GM12864 (cell line): ENCODE measurements at regions not wholly inside any gene's neighbourhood (a gene's known extent, or its start where the extent isn't known, plus 50 kb on each side); places are given as distances from the start of the nearest gene placed in this dataset.

Source experiments
- DNase-seq: peaks from one replicate; pipeline ENCODE4 v3.0.0-alpha.2; 2011; ENCODE audit warnings: low read depth
- H3K4me3 ChIP-seq: 2 replicates; pipeline ENCODE4 v1.5.1; 2011; ENCODE audit warnings: mild to moderate bottlenecking, low read depth, low read length, control low read depth
- CTCF ChIP-seq: IDR thresholded peaks from 2 replicates; pipeline ENCODE4 v1.5.1; 2011; ENCODE audit warnings: low read depth, mild to moderate bottlenecking, moderate library complexity, low read length, control low read depth, inconsistent platforms; ENCODE audit errors: missing control alignments

- H3K4me3 ChIP-seq, result no peak overlapping the region
- TF ChIP-seq CTCF, result no peak
- DNase-seq, result no peak
Measured at GRCh38 chr12:123100882-123101281, 50.0 kb downstream of the PITPNM2 start.

- no peak for DNase-seq
- no peak for TF ChIP-seq CTCF
- no peak overlapping the region for H3K4me3 ChIP-seq
Measured at GRCh38 chr12:123100450-123100849, 50.4 kb downstream of the PITPNM2 start.

- no peak for DNase-seq
- no peak overlapping the region for H3K4me3 ChIP-seq
- no peak for TF ChIP-seq CTCF
Measured at GRCh38 chr12:123099560-123100192, 51.2 kb downstream of the PITPNM2 start.

DNA sequence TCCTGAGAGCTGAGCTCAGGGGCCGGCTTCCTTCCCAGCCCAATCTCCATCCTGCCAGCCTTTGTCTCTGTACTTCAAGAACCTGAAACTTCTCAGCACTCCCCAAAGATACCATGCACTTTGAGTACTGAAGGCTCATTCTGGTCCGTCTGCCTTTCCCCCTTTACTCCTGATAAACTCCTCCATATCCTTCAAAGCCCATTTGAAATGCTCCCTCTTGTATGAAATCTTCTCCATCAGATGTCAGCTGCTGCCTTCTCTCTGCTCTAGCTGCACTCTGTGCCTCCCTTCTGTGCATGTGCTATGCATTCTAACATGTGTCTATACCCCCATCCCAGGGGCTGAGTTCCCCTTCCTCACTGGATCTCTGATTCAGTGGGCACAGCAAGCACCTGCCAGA lies 52.1 kb downstream of the PITPNM2 start:
- TF ChIP-seq CTCF, result no peak
- DNase-seq, result no peak
- H3K4me3 ChIP-seq, result no peak overlapping the region

DNA sequence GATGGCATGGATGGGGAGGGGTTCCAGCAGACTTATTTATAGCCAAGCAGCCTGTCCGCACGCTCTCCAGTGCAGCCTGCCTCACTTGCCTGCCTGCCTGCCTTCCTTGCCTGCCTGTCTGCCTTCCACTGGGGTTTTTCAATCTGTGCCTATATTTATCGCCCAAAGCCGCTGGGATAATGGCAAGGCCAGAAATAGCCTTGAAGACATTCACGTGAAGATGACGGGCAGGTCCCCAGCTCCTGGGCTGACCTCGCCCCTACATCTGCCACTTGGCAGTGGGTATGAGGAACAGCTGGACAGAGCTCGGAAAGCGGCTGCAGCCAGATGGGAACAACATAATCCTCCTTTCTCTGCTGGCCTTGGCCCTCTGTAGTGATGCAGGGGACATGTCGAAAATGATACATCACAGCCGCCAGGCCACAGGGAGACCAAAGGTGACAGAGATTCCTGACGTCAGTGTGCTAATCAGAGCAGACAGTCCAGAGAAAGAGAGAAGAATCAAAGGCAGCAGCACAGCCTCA lies 53.3 kb downstream of the PITPNM2 start:
- TF ChIP-seq CTCF, result no peak
- DNase-seq, result no peak
- H3K4me3 ChIP-seq, result no peak overlapping the region

DNA sequence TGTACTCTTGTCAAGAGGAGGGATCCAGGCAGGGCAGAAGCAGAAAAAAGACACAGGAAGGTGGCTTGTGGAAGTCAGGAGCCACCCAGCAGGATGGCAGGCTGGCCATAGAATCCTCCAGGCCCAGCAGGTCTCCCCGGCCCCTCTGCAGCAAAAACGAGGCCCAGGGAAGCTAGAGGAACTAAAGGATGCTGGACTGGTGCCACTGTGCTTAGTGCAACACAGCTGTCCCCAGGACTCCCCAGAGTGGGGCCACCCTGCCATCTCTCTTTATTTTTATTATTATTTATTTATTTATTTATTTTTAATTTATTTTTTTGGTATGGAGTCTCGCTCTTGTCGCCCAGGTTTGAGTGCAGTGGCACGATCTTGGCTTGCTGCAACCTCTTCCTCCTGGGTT lies 54.1 kb downstream of the PITPNM2 start:
- H3K4me3 ChIP-seq, result no peak overlapping the region
- no peak for DNase-seq
- TF ChIP-seq CTCF, result no peak

GRCh38 chr12:123096182-123096581 lies 54.7 kb downstream of the PITPNM2 start:
- DNase-seq, result no peak
- H3K4me3 ChIP-seq, result no peak overlapping the region
- no peak for TF ChIP-seq CTCF
